H9 (cell line): ENCODE measurements at regions not wholly inside any gene's neighbourhood (a gene's known extent, or its start where the extent isn't known, plus 50 kb on each side); places are given as distances from the start of the nearest gene placed in this dataset.

Experiments
- DNase-seq: peaks from one replicate; pipeline ENCODE4 v3.0.0-alpha.2; 2017
- H2AFZ ChIP-seq: one replicate; pipeline ENCODE4 v1.6.1; 2013; ENCODE audit warnings: mild to moderate bottlenecking, low read length, control low read depth, moderate library complexity
- H2AK5ac ChIP-seq: 2 replicates; pipeline ENCODE4 v1.6.1; 2013; ENCODE audit warnings: low read length, control low read depth, mixed read lengths; ENCODE audit not compliant: insufficient read length
- H2BK120ac ChIP-seq: one replicate; pipeline ENCODE4 v1.6.1; 2013; ENCODE audit warnings: low read depth, mild to moderate bottlenecking, low read length, control low read depth, inconsistent platforms; ENCODE audit not compliant: poor library complexity, severe bottlenecking
- H2BK12ac ChIP-seq: 2 replicates; pipeline ENCODE4 v1.6.1; 2013; ENCODE audit warnings: low read length, control low read depth, mixed read lengths, low read depth; ENCODE audit not compliant: insufficient read length
- H2BK15ac ChIP-seq: 2 replicates; pipeline ENCODE4 v1.6.1; 2013; ENCODE audit warnings: low read depth, low read length, control low read depth
- H2BK20ac ChIP-seq: one replicate; pipeline ENCODE4 v1.6.1; 2013; ENCODE audit warnings: low read depth, mild to moderate bottlenecking, low read length, control low read depth, inconsistent platforms; ENCODE audit not compliant: poor library complexity, severe bottlenecking
- H2BK5ac ChIP-seq: 2 replicates; pipeline ENCODE4 v1.6.1; 2013; ENCODE audit warnings: low read length, control low read depth, mixed read lengths; ENCODE audit not compliant: insufficient read length
- H3K14ac ChIP-seq: 2 replicates; pipeline ENCODE4 v1.6.1; 2013; ENCODE audit warnings: low read length, control low read depth; ENCODE audit not compliant: insufficient read depth
- H3K18ac ChIP-seq: 2 replicates; pipeline ENCODE4 v1.6.1; 2013; ENCODE audit warnings: low read depth, mild to moderate bottlenecking, mixed read lengths, low read length, control low read depth; ENCODE audit not compliant: insufficient read length
- H3K23ac ChIP-seq: 2 replicates; pipeline ENCODE4 v1.6.1; 2013; ENCODE audit warnings: low read length, control low read depth, mixed read lengths, low read depth; ENCODE audit not compliant: insufficient read length
- H3K23me2 ChIP-seq: 2 replicates; pipeline ENCODE4 v1.6.1; 2013; ENCODE audit warnings: low read depth, mild to moderate bottlenecking, mixed read lengths, low read length, control low read depth; ENCODE audit not compliant: insufficient read length, poor library complexity, severe bottlenecking
- H3K27ac ChIP-seq: 2 replicates; pipeline ENCODE4 v1.5.1; 2013; ENCODE audit warnings: low read length, control low read depth, mixed read lengths, low read depth; ENCODE audit not compliant: insufficient read length
- H3K27me3 ChIP-seq: 2 replicates; pipeline ENCODE4 v1.6.1; 2013; ENCODE audit warnings: low read length, control low read depth, inconsistent platforms; ENCODE audit not compliant: insufficient read depth
- H3K4ac ChIP-seq: 2 replicates; pipeline ENCODE4 v1.6.1; 2013; ENCODE audit warnings: low read depth, mild to moderate bottlenecking, control low read depth, inconsistent platforms, low read length, moderate library complexity
- H3K4me1 ChIP-seq: 2 replicates; pipeline ENCODE4 v1.6.1; 2013; ENCODE audit warnings: low read length, control low read depth, inconsistent platforms; ENCODE audit not compliant: insufficient read depth
- H3K4me2 ChIP-seq: 2 replicates; pipeline ENCODE4 v1.6.1; 2013; ENCODE audit warnings: low read length, control low read depth, mixed read lengths; ENCODE audit not compliant: insufficient read length, insufficient read depth
- H3K56ac ChIP-seq: 2 replicates; pipeline ENCODE4 v1.6.1; 2013; ENCODE audit warnings: low read depth, mild to moderate bottlenecking, mixed read lengths, low read length, control low read depth; ENCODE audit not compliant: insufficient read length
- H3K79me1 ChIP-seq: 2 replicates; pipeline ENCODE4 v1.6.1; 2013; ENCODE audit warnings: low read depth, mild to moderate bottlenecking, moderate library complexity, low read length, control low read depth, inconsistent platforms; ENCODE audit not compliant: insufficient read depth, poor library complexity, severe bottlenecking
- H3K79me2 ChIP-seq: 2 replicates; pipeline ENCODE4 v1.6.1; 2013; ENCODE audit warnings: low read length, control low read depth, inconsistent platforms; ENCODE audit not compliant: insufficient read depth
- H3K9ac ChIP-seq: 2 replicates; pipeline ENCODE4 v1.6.1; 2013; ENCODE audit warnings: low read length, control low read depth, mixed read lengths; ENCODE audit not compliant: insufficient read length; ENCODE audit errors: extremely low read depth
- H3K9me3 ChIP-seq: one replicate; pipeline ENCODE4 v1.6.1; 2013; ENCODE audit warnings: low read depth, low read length, inconsistent platforms; ENCODE audit not compliant: control insufficient read depth
- H3T11ph ChIP-seq: one replicate; pipeline ENCODE4 v1.6.1; 2013; ENCODE audit warnings: mild to moderate bottlenecking, low read length, control low read depth, inconsistent platforms
- H4K20me1 ChIP-seq: one replicate; pipeline ENCODE4 v1.6.1; 2013; ENCODE audit not compliant: control insufficient read depth, insufficient read length, insufficient read depth
- H4K5ac ChIP-seq: 2 replicates; pipeline ENCODE4 v1.6.1; 2013; ENCODE audit warnings: low read depth, mild to moderate bottlenecking, mixed read lengths, low read length, control low read depth; ENCODE audit not compliant: insufficient read length
- H4K8ac ChIP-seq: replicated peaks from 2 replicates; pipeline ENCODE4 v1.6.1; 2013; ENCODE audit warnings: low read length, control low read depth, mixed read lengths, low read depth; ENCODE audit not compliant: insufficient read length
- H4K91ac ChIP-seq: 2 replicates; pipeline ENCODE4 v1.6.1; 2013; ENCODE audit warnings: low read depth, mild to moderate bottlenecking, moderate library complexity, mixed read lengths, low read length, control low read depth; ENCODE audit not compliant: insufficient read length
- H3K27ac Mint-ChIP-seq, 3 experiments: 2 replicates in 2 of 3; 3 replicates in 1 of 3; pipeline ENCODE4 v1.8.0; 2020 to 2021; ENCODE audit warnings: mixed read lengths in 3 of 3, mild to moderate bottlenecking in 1 of 3, moderate library complexity in 1 of 3
- H3K27me3 Mint-ChIP-seq: 2 replicates; pipeline ENCODE4 v1.8.0; 2021; ENCODE audit warnings: low read depth, mild to moderate bottlenecking, moderate library complexity, mixed read lengths
- H3K36me3 Mint-ChIP-seq, 3 experiments: 2 replicates in 2 of 3; 3 replicates in 1 of 3; pipeline ENCODE4 v1.8.0; 2020 to 2021; ENCODE audit warnings: low read depth in 3 of 3, mixed read lengths in 3 of 3; ENCODE audit not compliant: insufficient read depth in 1 of 3
- H3K4me1 Mint-ChIP-seq, 2 experiments: 2 replicates each; pipeline ENCODE4 v1.8.0; 2020; ENCODE audit warnings: mixed read lengths in 2 of 2
- H3K4me3 Mint-ChIP-seq, 2 experiments: 2 replicates in 1 of 2; 3 replicates in 1 of 2; pipeline ENCODE4 v1.8.0; 2020 to 2021; ENCODE audit warnings: mild to moderate bottlenecking in 2 of 2, mixed read lengths in 2 of 2, moderate library complexity in 1 of 2
- H3K9me3 Mint-ChIP-seq, 2 experiments: 2 replicates in 1 of 2; 3 replicates in 1 of 2; pipeline ENCODE4 v1.8.0; 2020; ENCODE audit warnings: mild to moderate bottlenecking in 2 of 2, mixed read lengths in 2 of 2, moderate library complexity in 1 of 2
- WGBS: extraction: QIAGEN DNeasy Blood & Tissue Kit; methylation state at CpG from one replicate; pipeline ENCODE4 v1.1.7; 2013; ENCODE audit warnings: missing lambda C conversion rate, low lambda C conversion rate, mixed read lengths; ENCODE audit not compliant: insufficient read length; ENCODE audit errors: extremely low coverage; 5-methylcytosine and 5-hydroxymethylcytosine counted together
- TF ChIP-seq, protein P1 (sequence below): fragments of 200-600 bp; sonication (generic); conservative IDR thresholded peaks from 3 replicates; pipeline ENCODE4 v1.8.0; 2021; ENCODE audit warnings: antibody characterized with exemption, mild to moderate bottlenecking

DNA sequence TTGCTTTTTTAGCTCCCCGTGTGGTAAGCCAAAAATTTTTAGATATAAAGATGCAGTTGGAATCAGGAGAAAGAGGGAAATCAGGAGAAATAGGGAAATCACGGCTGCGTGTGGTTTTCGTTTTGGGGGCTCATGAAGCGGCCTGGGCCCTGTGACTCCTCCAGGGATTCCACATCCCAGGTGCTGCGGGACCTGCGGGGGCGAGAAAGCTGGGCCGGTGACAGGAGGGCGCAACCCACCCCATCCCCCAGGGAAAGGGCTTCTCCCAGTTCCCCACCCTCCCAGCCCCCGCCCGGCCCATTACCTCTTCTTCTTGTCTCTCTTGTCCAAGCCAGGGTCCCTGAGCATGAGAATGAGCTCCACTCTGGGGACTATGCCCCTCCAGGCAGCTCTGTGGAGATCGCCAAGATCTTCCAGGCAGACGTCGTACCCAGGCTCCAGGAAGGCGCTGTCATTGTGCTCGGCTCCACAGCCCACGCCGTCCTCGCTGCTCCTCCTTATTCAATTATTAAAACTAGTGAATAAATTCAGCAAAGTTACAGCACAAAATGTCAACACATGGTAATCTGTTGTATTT lies 111.0 kb downstream of the MRPL57 start:
- H3K23ac ChIP-seq, result no peak overlapping the region
- no peak overlapping the region for H2BK120ac ChIP-seq
- no peaks in the 10 kb centered on the region for H3K27me3 ChIP-seq
- no peak overlapping the region for H4K5ac ChIP-seq
- no peaks in the 10 kb centered on the region for H3K79me1 ChIP-seq
- no peak overlapping the region for H2BK12ac ChIP-seq
- H4K8ac ChIP-seq, result no peak overlapping the region
- no peak overlapping the region for H2AFZ ChIP-seq
- no peaks in the 10 kb centered on the region for H3K23me2 ChIP-seq
- no peaks in the 10 kb centered on the region for H4K20me1 ChIP-seq
- Mint-ChIP-seq H3K27ac (no peak overlapping the region; a peak in 1 of 7 replicates), H3K36me3 (no peaks in the 10 kb centered on the region), H3K4me3 (no peak overlapping the region), H3K9me3 (no peaks in the 10 kb centered on the region), H3K27me3 (0 out of 2 replicates have a peak, but pooled peaks cover 2% of the 10 kb centered on the region), H3K4me1 (peaks cover 2 to 7% of the 10 kb centered on the region in 2 experiments; a peak in 1 of 4 replicates)
- H3K4me2 ChIP-seq, result no peak overlapping the region
- no peak overlapping the region for H3T11ph ChIP-seq
- H2BK15ac ChIP-seq, result no peak overlapping the region
- H4K91ac ChIP-seq, result no peak overlapping the region
- H3K4ac ChIP-seq, result no peak overlapping the region
- H2AK5ac ChIP-seq, result no peak overlapping the region
- H2BK20ac ChIP-seq, result no peak overlapping the region
- H2BK5ac ChIP-seq, result no peak overlapping the region
- H3K9me3 ChIP-seq, result no peaks in the 10 kb centered on the region
- H3K27ac ChIP-seq, result no peak overlapping the region
- H3K9ac ChIP-seq, result no peak overlapping the region
- H3K79me2 ChIP-seq, result no peaks in the 10 kb centered on the region
- H3K4me1 ChIP-seq, result no peaks in the 10 kb centered on the region
- DNase-seq, result peak; percentile 30
- TF ChIP-seq, protein P1, sequence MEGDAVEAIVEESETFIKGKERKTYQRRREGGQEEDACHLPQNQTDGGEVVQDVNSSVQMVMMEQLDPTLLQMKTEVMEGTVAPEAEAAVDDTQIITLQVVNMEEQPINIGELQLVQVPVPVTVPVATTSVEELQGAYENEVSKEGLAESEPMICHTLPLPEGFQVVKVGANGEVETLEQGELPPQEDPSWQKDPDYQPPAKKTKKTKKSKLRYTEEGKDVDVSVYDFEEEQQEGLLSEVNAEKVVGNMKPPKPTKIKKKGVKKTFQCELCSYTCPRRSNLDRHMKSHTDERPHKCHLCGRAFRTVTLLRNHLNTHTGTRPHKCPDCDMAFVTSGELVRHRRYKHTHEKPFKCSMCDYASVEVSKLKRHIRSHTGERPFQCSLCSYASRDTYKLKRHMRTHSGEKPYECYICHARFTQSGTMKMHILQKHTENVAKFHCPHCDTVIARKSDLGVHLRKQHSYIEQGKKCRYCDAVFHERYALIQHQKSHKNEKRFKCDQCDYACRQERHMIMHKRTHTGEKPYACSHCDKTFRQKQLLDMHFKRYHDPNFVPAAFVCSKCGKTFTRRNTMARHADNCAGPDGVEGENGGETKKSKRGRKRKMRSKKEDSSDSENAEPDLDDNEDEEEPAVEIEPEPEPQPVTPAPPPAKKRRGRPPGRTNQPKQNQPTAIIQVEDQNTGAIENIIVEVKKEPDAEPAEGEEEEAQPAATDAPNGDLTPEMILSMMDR, result no peak
- no peak overlapping the region for H3K14ac ChIP-seq
- no CpG with 5 or more reads among the region's 20 CpGs for WGBS
- H3K18ac ChIP-seq, result no peak overlapping the region
- H3K56ac ChIP-seq, result no peak overlapping the region
